ENCODE measurements at regions not wholly inside any gene's neighbourhood (a gene's known extent, or its start where the extent isn't known, plus 50 kb on each side); places are given as distances from the start of the nearest gene placed in this dataset.

- H3K4me3 ChIP-seq (ENCODE audit: control insufficient read depth in 2 of 3, extremely low read depth in 1 of 3, insufficient read depth in 2 of 3, low read depth in 1 of 3, low read length in 3 of 3) = no peak overlapping the region
- H3K4me2 ChIP-seq (ENCODE audit: control insufficient read depth, extremely low read depth, insufficient read depth, low read depth, low read length) = no peak overlapping the region
- H3K9me1 ChIP-seq (ENCODE audit: control insufficient read depth, extremely low read depth, insufficient read depth, low read length) = no peaks in the 10 kb centered on the region
- H2AFZ ChIP-seq (ENCODE audit: control insufficient read depth, low read length) = no peak overlapping the region
- H3K4me1 ChIP-seq (ENCODE audit: control insufficient read depth, extremely low read depth, insufficient read depth, low read length) = no peaks in the 10 kb centered on the region
- no peaks in the 10 kb centered on the region for H3K9me3 ChIP-seq (ENCODE audit: control insufficient read depth, low read depth, low read length)
- FAIRE-seq = no peak
- DNase-seq (ENCODE audit: low read depth, low spot score) = no peak
- TF ChIP-seq, protein P1, sequence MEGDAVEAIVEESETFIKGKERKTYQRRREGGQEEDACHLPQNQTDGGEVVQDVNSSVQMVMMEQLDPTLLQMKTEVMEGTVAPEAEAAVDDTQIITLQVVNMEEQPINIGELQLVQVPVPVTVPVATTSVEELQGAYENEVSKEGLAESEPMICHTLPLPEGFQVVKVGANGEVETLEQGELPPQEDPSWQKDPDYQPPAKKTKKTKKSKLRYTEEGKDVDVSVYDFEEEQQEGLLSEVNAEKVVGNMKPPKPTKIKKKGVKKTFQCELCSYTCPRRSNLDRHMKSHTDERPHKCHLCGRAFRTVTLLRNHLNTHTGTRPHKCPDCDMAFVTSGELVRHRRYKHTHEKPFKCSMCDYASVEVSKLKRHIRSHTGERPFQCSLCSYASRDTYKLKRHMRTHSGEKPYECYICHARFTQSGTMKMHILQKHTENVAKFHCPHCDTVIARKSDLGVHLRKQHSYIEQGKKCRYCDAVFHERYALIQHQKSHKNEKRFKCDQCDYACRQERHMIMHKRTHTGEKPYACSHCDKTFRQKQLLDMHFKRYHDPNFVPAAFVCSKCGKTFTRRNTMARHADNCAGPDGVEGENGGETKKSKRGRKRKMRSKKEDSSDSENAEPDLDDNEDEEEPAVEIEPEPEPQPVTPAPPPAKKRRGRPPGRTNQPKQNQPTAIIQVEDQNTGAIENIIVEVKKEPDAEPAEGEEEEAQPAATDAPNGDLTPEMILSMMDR (optimal IDR thresholded peaks at IDR 0.05 in 1 of 3, IDR thresholded peaks at IDR 0.05 in 1 of 3, conservative IDR thresholded peaks at IDR 0.05 in 1 of 3; ENCODE audit: extremely low read depth in 1 of 3, insufficient read depth in 2 of 3, low read length in 3 of 3) = no peak
- no peak for TF ChIP-seq EZH2 (IDR thresholded peaks at IDR 0.05; ENCODE audit: low read length)
- no peaks in the 10 kb centered on the region for H3K27me3 ChIP-seq (ENCODE audit: control insufficient read depth, extremely low read depth, insufficient read depth, low read length)
- no peaks in the 10 kb centered on the region for H3K79me2 ChIP-seq (ENCODE audit: control insufficient read depth, insufficient read depth, low read length)
- no peak overlapping the region for H3K9ac ChIP-seq (ENCODE audit: control insufficient read depth, extremely low read depth, insufficient read depth, low read length)
- no peaks in the 10 kb centered on the region for H3K36me3 ChIP-seq (ENCODE audit: control insufficient read depth in 2 of 2, extremely low read depth in 1 of 2, insufficient read depth in 2 of 2, low read length in 2 of 2)
- H3K27ac ChIP-seq (ENCODE audit: control insufficient read depth, insufficient read depth, low read length) = no peak overlapping the region
- no peaks in the 10 kb centered on the region for H4K20me1 ChIP-seq (ENCODE audit: control insufficient read depth, extremely low read depth, insufficient read depth, low read length)
- dilution Hi-C loops (cut with MboI; ENCODE audit: extremely low pct_ligation_motif_present, low sequenced_read_pairs) = no loop called here
Measured at GRCh38 chrX:78822157-78822690, 74.7 kb downstream of the LPAR4 start.

DNA sequence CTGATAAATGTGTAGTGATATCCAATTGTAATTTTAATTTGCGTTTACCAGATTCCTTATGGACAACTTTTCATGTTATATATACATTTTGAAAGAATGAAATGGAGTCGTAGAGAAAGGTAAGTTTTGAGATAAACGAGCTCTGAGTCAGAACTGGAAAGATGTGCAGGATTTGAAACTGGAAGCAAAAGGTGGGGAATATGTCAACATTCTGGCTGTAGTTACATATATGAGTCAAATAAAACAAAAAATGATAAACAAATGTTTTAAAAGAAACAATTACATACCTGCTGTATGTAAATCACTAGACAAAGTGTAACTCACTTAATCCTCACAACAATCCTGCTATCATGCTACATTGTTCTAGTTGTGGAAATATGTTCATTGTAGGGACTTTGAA, 84.0 kb downstream of the LPAR4 start:
- Histone ChIP-seq H3K27me3 (ENCODE audit: control insufficient read depth, extremely low read depth, insufficient read depth, low read length) (no peaks in the 10 kb centered on the region), H3K9me3 (ENCODE audit: control insufficient read depth, low read depth, low read length) (no peaks in the 10 kb centered on the region), H3K4me2 (ENCODE audit: control insufficient read depth, extremely low read depth, insufficient read depth, low read depth, low read length) (no peak overlapping the region), H3K27ac (ENCODE audit: control insufficient read depth, insufficient read depth, low read length) (no peak overlapping the region), H2AFZ (ENCODE audit: control insufficient read depth, low read length) (no peak overlapping the region), H4K20me1 (ENCODE audit: control insufficient read depth, extremely low read depth, insufficient read depth, low read length) (no peaks in the 10 kb centered on the region), H3K9ac (ENCODE audit: control insufficient read depth, extremely low read depth, insufficient read depth, low read length) (no peak overlapping the region), H3K79me2 (ENCODE audit: control insufficient read depth, insufficient read depth, low read length) (no peaks in the 10 kb centered on the region), H3K36me3 (ENCODE audit: control insufficient read depth in 2 of 2, extremely low read depth in 1 of 2, insufficient read depth in 2 of 2, low read length in 2 of 2) (no peaks in the 10 kb centered on the region), H3K4me3 (ENCODE audit: control insufficient read depth in 2 of 3, extremely low read depth in 1 of 3, insufficient read depth in 2 of 3, low read depth in 1 of 3, low read length in 3 of 3) (no peak overlapping the region), H3K4me1 (ENCODE audit: control insufficient read depth, extremely low read depth, insufficient read depth, low read length) (no peaks in the 10 kb centered on the region), H3K9me1 (ENCODE audit: control insufficient read depth, extremely low read depth, insufficient read depth, low read length) (no peaks in the 10 kb centered on the region)
- TF ChIP-seq, protein P1 (optimal IDR thresholded peaks at IDR 0.05 in 1 of 3, IDR thresholded peaks at IDR 0.05 in 1 of 3, conservative IDR thresholded peaks at IDR 0.05 in 1 of 3; ENCODE audit: extremely low read depth in 1 of 3, insufficient read depth in 2 of 3, low read length in 3 of 3) = no peak
- TF ChIP-seq EZH2 (IDR thresholded peaks at IDR 0.05; ENCODE audit: low read length) = no peak
- FAIRE-seq (no peak), DNase-seq (ENCODE audit: low read depth, low spot score) (no peak)
- dilution Hi-C loops (cut with MboI; ENCODE audit: extremely low pct_ligation_motif_present, low sequenced_read_pairs) = no loop called here

Data from keratinocyte (primary cell).